Kidney epithelial cell (primary cell): ENCODE measurements at regions not wholly inside any gene's neighbourhood (a gene's known extent, or its start where the extent isn't known, plus 50 kb on each side); places are given as distances from the start of the nearest gene placed in this dataset.

Experiments used
- DNase-seq: peaks from one replicate; pipeline ENCODE4 v3.0.0-alpha.2; 2010; ENCODE audit warnings: low read depth
- H3K27me3 ChIP-seq: 2 replicates; pipeline ENCODE4 v1.6.0; 2011; ENCODE audit warnings: low read length; ENCODE audit not compliant: control insufficient read depth, insufficient read depth
- H3K36me3 ChIP-seq: 2 replicates; pipeline ENCODE4 v1.5.1; 2011; ENCODE audit warnings: low read length; ENCODE audit not compliant: control insufficient read depth, insufficient read depth
- H3K4me3 ChIP-seq: 2 replicates; pipeline ENCODE4 v1.5.1; 2011; ENCODE audit warnings: low read depth, mild to moderate bottlenecking, control low read depth, low read length
- CTCF ChIP-seq: IDR thresholded peaks from 2 replicates; pipeline ENCODE4 v1.5.1; 2011; ENCODE audit warnings: mild to moderate bottlenecking, moderate library complexity, low read length, control low read depth, inconsistent platforms; ENCODE audit not compliant: insufficient read depth, poor library complexity, severe bottlenecking

GRCh38 chr6:9515633-9516606, 899.0 kb downstream of the TFAP2A start:
- Histone ChIP-seq H3K27me3 (no peaks in the 10 kb centered on the region), H3K36me3 (no peaks in the 10 kb centered on the region), H3K4me3 (no peak overlapping the region)
- DNase-seq, result no peak
- TF ChIP-seq CTCF, result no peak

GRCh38 chr6:9514146-9514545, 900.7 kb downstream of the TFAP2A start:
- H3K36me3 ChIP-seq, result no peaks in the 10 kb centered on the region

GRCh38 chr6:9511157-9511556, 903.7 kb downstream of the TFAP2A start:
- H3K4me3 ChIP-seq, result no peak overlapping the region
- H3K27me3 ChIP-seq, result no peaks in the 10 kb centered on the region
- H3K36me3 ChIP-seq, result no peaks in the 10 kb centered on the region
- DNase-seq, result no peak
- TF ChIP-seq CTCF, result no peak

More at GRCh38 chr6:9514146-9514545, 900.7 kb downstream of the TFAP2A start:
- no peak for TF ChIP-seq CTCF
- H3K27me3 ChIP-seq, result no peaks in the 10 kb centered on the region
- DNase-seq, result no peak
- H3K4me3 ChIP-seq, result no peak overlapping the region

- Histone ChIP-seq H3K4me3 (no peak overlapping the region), H3K36me3 (no peaks in the 10 kb centered on the region), H3K27me3 (no peaks in the 10 kb centered on the region)
- TF ChIP-seq CTCF, result no peak
- DNase-seq, result no peak
These were observed 907.6 kb downstream of the TFAP2A start for GRCh38 chr6:9507136-9507895.

GRCh38 chr6:9504191-9504590, 910.7 kb downstream of the TFAP2A start:
- Histone ChIP-seq H3K36me3 (no peaks in the 10 kb centered on the region), H3K27me3 (no peaks in the 10 kb centered on the region), H3K4me3 (no peak overlapping the region)
- TF ChIP-seq CTCF, result no peak
- DNase-seq, result no peak
